HL-60/S4 (cell line): ENCODE measurements at regions not wholly inside any gene's neighbourhood (a gene's known extent, or its start where the extent isn't known, plus 50 kb on each side); places are given as distances from the start of the nearest gene placed in this dataset.

ENCODE experiments used
- in situ Hi-C: fragments of 300-500 bp; cut with MboI; formaldehyde crosslinking; loops from 2 replicates; pipeline ENCODE4 v1.14.3; 2022; ENCODE audit warnings: low sequenced_read_pairs

DNA sequence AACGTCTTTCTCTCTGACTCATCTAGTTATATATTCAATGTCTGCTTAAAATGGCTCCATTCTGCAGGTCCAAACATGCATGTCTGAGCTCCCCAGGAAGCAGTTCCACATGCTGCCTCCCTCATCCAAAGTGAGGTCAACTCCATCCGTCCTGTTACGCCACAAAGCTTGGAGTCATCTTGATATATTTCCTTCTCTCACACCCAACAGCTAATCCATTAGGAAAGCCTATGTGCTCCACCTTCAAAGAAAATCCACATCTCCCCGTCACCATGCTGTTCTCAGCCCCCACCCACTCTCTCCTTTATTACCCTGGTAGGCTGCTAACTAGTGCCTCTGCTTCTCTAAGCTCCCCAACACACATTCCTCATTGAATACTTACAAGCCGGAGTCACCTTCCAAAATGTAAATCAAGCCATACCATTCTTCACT lies 130.2 kb upstream of the SYNDIG1 start:
- in situ Hi-C loops, result no loop called here

DNA sequence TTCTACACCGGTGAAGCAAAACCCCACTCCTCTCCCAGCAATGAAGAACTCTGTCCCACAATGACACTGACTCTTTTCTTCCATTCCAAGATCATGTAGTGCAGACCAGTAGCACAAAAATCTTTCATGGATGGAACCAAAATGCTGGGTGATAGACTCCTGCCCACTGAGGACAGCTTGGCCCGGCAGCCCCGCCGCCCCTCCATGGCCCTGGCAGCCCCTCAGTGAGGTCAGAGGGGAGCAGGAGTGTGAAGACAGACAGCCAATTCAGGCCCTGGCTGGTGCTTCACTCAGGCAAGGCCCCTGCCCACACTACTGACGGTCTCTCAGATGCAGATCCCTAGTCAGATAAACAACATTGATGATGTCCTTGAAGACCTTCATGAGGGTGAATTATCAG lies 131.9 kb upstream of the SYNDIG1 start:
- in situ Hi-C loops, result no loop called here

DNA sequence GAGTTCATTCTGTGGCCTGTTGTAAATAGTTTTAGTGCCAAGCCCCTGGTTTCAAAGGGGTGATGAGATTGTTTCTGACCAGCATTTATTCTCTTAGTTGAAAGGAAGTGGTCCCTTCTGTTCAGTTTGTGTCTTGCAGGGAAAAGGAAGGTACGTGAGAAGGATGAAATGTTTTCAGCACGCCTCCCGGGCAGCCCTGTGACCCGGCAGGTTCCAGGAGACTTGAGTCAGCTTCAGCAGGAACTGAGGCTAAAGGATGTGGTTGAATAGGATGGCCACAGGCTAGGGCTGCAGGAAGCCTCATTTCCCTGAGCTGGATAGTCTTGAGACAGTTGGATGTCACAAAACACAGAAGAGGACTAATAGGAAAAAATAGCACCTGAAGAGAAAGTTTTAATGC lies 132.4 kb upstream of the SYNDIG1 start:
- in situ Hi-C loops, result no loop called here

DNA sequence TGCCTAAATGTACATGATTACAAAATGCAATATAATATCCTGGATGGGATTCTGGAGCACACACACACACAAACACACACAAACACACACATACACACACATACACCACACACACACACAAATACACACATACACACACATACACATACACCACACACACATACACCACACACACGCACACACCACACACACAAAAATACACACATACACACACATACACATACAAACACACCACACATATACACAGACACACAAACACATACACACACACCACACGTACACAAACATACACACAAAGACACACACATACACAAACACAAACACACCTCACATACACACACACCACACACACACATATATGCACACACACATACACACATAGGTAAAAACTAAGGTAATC lies 134.6 kb upstream of the SYNDIG1 start:
- in situ Hi-C loops, result no loop called here

DNA sequence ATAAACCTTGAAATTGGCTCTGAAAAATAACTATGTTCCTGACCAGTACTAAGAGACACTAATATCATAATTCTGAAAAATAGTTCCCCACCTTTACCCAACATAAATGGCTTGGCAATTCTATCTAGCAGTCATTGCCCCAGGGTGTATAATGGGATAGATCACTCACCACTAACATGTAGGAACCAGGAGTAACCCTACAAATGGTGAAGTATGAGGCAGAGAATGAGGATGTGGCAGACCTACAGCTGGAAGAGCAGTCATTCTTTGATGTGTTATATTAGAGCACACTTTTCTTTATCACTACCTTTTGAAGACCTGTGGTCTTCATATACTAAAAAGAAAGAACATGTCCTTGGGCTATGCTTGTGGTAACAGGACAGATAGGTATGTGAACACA lies 136.5 kb upstream of the SYNDIG1 start:
- in situ Hi-C loops, result no loop called here

DNA sequence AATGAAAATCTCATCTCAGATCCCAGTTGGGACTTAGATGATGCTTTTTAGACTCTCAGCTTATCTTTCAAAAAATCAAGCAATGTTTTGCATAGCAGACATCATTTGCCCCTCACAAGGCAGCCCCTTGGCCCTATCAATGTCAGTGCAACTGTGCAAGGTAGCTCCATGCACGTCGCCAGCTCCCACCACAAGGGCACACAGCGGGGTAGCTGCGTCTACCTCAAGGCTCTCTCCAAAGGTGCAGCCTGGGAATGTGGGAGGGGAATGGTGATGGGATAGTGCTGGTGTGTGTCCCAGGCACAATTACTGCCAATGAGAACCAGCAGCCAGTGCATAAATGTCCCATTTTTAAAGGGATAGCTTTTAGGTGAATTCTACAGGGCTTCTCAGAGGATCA lies 137.5 kb upstream of the SYNDIG1 start:
- in situ Hi-C loops, result no loop called here

DNA sequence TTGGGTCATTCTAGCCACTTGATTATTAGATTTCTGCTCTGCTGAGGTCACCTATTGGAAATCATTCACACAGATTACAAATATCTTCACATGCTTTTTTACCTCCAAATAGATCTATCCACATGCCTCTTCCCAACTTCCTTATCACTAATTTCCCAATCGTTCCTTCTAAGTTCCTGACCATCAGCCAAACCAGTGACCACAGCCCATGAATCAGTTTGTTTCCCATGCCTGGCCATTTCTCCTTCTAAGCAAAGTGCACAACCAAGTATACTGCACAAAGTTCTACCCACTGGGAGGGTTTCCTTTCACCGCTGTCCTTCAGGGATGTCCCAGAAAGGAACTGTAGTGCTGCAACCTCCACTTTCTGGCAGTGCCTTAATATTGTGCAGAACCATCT lies 140.5 kb upstream of the SYNDIG1 start:
- in situ Hi-C loops, result no loop called here

DNA sequence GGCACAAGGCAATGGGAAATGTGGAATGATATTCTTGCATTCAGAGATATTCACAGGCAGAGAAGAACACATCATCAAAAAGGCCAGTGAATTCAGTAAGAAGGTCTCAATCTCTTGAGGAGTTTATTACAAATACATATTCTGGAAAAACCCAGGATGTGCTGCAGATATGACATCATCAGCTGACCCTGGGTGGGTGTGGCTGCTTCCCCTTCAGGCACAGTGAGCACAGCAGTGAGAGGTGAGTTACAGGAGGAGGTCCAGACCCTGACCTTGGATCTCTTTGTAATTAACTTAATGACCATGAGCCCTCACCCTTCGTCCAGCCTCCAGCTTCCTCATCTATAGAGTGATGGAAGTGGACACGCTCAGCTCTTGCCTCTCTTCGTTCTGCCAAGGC lies 147.5 kb upstream of the SYNDIG1 start:
- in situ Hi-C loops, result no loop called here

DNA sequence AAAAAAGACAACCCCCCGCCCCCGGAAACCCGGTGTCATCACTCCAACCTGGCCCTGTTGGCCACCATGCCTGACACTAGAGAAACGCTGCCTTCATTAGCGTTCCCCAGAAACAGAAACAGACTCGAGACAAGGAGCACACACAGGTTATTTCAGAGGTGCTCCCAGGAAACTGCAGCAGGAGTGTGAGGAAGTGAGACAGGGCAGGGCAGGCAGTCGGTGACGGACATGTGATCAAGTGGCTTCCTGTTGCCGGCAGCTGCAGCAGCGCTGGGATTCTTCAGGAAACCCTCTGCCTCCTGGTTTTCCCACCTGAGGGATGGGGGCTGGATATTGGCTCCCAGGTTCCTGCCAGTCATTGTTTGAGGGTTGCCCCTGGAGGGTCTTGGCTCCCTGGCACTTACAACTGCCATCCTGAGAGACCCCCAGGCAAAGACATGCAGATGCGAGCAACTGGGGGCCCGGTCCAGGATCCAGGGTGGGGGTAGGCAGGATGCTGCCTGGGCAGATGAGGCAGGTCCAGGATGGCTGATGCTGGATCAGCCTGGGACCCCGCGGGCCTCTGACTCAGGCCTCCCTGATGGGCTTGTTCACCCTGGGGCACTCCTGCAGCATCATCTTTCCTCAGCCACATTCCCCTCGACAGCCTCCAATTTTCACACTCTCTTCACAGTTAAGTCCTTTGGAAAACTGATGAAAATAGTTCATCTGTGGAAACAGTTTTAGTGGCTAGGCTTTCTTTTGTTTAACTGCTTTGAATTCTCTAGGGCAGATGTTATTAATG lies 150.7 kb upstream of the SYNDIG1 start:
- in situ Hi-C loops, result no loop called here

DNA sequence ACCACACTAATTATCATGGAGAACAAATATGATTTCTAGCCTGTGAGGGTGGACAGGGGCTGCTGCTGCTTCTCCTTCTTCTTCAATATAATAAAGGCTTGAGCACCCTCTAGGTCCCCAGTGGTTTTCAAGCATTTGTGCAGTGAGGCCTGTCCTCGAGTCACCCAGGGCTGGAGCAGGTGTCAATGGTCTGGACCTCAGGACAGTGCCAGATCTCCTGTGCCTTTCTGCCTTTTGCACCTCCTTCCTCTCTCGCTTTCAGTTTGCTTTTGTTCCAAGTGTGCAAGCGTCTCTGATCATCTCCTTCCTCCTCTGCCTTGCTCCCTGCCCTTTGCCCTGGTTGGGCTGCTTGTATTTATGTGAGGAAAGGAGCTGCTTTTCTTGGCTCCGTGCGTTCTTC lies 152.2 kb upstream of the SYNDIG1 start:
- in situ Hi-C loops, result no loop called here

DNA sequence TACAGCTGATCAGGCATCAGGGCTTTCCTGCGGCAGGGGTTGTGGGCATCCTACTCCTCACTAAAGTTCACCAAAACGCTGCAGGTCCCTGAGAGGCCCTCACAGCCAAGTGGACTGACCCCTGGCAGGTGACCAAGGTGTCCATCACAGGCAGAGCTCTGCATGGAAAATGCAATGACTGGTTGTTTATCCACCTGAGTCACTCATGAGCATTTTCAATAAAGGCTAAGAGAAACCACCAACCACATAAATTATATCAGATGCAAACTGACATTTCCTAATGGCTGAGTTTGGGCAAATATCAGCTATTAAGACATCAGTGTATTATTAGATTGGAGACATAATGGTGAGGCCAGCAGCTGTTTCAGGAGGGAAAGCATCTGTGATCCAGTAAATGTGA lies 152.7 kb upstream of the SYNDIG1 start:
- in situ Hi-C loops, result no loop called here

DNA sequence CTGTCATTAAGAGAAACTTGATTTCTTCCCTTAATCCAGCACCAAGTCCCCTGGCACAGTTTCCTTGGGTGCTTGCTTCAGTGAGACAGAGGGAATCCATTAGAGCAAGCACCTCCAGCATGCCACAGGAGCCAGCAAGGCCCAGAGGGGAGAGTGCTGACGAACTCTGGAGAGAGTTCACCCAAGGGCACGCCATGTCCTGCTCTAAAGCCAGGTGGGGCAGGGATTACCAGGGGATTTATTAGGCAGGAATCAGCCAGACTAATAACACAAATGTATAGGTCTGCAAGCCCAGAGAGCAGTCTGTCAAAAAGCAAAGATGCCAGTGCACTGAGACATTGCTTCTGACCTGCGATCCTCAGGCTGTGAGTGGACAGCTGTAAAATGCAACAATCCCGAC lies 155.4 kb upstream of the SYNDIG1 start:
- in situ Hi-C loops, result no loop called here

DNA sequence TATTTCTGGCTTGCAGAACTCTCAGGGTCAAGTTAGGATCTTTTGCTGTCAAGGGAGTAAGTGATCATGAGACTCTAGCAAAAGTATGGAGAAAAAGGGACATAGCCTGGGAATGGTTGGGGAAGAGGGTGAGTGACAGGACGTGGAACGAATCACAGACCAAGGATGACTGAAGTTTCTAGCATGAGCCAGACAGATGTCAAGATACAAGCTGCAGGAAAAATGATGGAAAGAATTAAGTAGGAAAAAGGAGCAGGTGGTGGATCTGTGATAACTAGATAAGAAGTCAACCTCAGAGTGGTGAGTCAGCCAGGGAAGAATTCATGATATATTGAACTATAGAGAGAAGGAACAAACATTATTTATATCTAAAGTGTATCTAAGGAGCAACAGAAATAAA lies 159.8 kb upstream of the SYNDIG1 start:
- in situ Hi-C loops, result no loop called here

DNA sequence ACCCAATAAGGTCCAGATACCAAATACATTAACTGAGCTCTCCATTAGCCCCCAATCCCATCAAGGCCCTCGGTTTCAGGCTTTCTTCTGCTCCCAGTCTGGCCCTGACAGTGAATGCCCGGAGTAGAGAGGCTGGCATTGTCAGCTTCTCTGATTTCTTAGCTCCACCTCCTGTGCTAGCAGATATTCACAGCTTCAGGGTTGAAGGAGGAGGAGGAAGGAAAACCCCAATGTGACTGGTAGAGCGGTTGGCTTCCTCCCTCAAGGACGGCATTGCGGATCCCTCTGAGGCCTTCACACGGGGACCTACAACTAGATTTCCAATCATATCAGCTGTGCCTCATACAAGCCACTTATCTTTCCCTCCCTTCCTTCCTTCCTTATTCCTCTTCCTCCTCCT lies 164.1 kb upstream of the SYNDIG1 start:
- in situ Hi-C loops, result no loop called here

DNA sequence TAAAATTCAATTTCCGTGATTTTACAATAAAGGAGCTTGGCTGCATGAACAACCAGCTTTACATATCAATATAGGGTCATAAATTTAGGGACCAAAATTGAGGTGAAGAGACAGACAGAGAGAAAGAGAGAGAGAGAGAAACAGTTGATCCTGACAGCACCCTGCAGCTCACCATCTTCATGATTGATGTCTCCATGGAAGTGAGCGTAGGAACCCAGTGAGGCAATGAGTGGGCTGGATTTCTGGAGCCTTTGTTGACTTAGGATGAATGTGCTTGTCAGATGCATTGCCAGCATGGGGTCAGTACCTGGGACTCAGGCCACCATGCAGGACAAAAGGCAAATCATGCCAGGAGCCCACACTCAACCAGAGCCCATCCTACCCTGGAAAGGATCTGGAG lies 165.1 kb upstream of the SYNDIG1 start:
- in situ Hi-C loops, result no loop called here

DNA sequence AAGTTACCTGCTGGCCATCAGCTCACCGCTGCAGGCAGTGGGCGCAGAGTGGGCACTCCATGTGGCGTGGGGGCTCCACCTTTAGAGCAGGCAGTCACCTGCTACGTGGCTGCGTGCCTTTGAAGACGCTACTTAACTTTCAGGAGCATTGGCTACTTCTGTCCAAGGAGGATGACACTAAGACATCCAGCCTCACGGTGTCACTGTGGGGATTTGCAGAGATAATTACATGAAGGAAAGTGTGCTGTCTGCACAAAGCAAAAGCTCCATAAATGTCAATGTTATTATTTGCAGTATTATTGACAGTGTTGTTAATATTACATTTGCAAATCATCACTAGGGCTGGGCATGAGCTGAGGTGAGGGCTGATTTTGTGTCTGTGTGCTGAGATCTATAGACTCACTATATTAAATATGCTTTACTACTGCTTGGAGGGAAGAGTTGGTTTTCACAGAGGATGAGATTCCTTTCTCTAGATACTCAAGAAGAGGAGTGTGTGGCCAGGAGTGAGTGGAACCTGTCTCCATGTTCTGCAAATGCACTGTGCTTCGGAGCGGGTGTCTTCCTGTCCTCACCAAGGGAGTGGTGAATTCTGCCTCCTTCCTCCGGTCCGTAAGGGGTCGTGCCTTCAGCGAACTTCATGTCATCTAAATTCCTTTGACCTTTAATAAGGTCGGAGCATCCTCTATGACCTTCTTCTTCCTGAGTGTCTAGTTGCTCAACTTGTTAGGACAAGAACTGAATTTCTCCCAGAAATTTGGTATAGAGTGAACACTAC lies 165.8 kb upstream of the SYNDIG1 start:
- in situ Hi-C loops, result no loop called here

DNA sequence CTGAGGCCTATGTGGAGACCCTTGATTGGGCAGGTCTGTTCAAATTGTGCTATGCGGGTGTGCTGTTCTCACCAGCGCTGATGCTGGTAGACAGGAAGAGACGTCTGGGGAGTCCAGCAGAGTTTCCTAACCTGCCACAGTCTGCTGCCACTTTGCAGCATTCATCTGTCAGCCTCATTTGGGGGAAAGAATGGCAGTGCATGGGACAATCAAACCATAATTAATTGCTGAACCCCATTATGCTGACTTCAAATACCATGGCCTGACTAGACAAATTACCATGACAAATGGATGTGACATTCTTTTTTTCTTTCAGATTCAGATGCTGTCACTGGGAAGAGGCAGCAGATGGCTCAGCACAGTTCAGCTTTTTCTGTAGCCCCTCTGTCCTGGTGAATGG lies 171.4 kb upstream of the SYNDIG1 start:
- in situ Hi-C loops, result no loop called here

DNA sequence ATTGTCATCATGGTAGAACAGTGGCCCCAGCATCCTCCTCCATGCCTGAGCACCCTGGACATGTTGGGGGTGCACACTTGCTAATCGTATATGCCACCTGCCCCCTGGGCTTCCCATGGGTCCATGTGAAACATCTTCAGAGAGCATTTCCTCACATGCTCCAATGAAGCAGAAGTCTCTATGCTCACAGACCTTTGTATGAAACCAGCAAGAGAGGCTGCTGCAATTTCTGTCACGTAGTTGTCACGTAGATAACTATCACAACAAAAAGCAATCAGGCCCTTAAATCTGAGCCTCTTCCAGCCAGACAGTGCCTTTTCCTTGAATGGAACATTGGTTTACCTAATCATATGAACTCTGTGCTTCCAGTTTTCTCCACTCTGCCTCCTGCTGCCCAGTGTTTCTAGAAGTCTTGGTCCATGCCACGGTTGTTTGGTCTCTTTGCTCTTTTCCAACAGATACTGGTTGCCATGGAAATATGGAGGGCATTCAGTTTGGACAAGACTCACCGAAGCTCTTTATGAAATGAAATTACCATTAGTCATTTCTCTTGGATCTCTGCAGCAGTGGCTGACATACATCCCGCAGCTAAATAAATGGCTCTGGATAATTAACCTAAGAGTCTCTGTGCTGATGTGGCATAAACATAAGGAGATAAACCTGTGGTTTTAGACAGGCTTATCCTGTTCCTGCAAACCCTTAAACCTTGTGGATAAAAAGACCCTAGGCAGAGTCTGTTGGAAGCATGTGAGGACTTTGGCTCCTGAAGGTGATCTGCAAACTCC lies 172.8 kb upstream of the SYNDIG1 start:
- in situ Hi-C loops, result no loop called here

DNA sequence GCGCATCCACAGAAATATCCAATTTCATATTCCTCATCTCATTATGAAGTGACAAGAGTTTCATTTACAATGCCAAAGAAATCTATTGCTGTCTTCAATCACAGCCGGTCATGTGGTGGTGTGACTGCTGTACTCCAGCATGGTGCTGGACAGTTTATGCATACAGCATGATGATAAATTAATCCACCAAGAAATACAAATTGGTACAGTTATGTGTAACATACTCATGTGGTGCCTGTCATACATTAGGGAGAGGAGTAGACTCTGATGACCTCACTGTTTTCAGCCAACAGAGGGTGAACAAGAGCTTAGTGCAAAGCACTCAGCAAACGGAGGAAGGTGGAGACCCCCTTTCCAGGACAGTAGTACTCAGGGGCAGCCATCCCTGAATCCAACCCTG lies 178.4 kb upstream of the SYNDIG1 start:
- in situ Hi-C loops, result no loop called here

DNA sequence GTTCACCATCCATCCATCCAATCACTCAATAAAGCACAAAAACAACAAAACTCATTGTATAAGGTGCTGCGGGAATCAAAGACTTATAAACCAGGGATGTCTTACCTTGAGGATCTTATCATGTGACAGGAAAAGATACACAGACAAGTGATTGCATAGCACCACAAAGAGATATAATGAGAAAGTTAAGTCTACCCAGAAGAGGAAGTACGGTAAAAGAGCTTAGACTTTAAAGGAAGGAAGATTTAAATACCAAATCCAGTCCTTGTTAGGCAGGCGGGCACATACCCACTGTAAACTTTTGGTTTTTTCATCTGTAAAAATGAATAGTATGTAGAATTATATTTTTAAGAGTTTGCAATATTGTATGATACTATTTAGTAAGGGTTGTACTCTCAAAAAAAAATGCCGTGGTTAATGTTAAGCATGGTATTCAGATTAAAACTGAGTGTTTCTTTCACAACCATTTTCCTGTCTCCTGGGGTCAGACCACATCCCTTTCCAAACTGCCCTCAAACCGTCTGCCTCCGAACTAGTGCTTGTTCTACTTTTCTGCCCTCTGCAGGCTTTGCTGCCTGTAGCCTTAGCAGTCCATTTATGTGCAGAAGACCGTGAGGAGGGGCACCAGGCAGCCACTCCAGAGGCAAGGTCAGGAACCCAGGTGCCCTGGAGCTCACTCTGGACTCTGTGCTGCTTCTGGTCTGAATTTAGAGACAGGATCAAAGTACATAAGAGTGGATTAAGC lies 179.5 kb upstream of the SYNDIG1 start:
- in situ Hi-C loops, result no loop called here

DNA sequence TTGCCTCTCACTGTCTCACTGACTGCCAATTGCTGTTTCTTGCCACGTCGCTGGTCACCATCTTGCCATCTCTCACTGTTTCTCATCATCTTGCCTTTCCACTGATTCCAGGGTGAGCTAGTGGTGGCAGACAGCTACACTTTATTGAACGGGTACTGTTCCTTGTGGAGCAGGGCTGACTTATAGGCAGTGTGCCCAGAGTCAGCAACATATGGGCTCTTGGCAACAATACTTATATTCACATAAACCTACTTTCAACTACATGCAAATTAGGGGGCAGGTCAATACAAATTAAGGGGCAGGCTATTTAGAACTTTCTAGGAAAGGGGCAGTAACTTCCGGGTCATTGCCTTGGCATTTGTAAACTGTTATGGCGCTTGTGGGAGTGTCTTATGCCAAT lies 186.2 kb upstream of the SYNDIG1 start:
- in situ Hi-C loops, result no loop called here
